HepG2 (cell line): ENCODE measurements at regions not wholly inside any gene's neighbourhood (a gene's known extent, or its start where the extent isn't known, plus 50 kb on each side); places are given as distances from the start of the nearest gene placed in this dataset.

ENCODE experiments used
- ATF1 ChIP-seq: IDR thresholded peaks from 2 replicates; pipeline ENCODE4 v1.6.1; 2016; ENCODE audit warnings: mild to moderate bottlenecking, control low read depth
- MATR3 ChIP-seq: sonication (generic); formaldehyde crosslinking; IDR thresholded peaks from 2 replicates; pipeline ENCODE4 v1.4.0; 2020; ENCODE audit warnings: missing genetic modification reagents
- MTA3 ChIP-seq: sonication (generic); formaldehyde crosslinking; IDR thresholded peaks from 2 replicates; pipeline ENCODE4 v1.4.0; 2020; ENCODE audit warnings: missing genetic modification reagents
- RFX5 ChIP-seq: IDR thresholded peaks from 2 replicates; pipeline ENCODE4 v1.6.1; 2011; ENCODE audit warnings: low read depth, low read length, improper control_type of control experiment
- SP140L ChIP-seq: sonication (generic); formaldehyde crosslinking; IDR thresholded peaks from 2 replicates; pipeline ENCODE4 v1.4.0; 2020; ENCODE audit warnings: missing genetic modification reagents, borderline replicate concordance
- ZNF512 ChIP-seq: sonication (generic); formaldehyde crosslinking; IDR thresholded peaks from 2 replicates; pipeline ENCODE4 v1.4.0; 2020; ENCODE audit warnings: mild to moderate bottlenecking, missing genetic modification reagents
- TF ChIP-seq, protein P1 (sequence below): sonication (generic); formaldehyde crosslinking; IDR thresholded peaks from 2 replicates; pipeline ENCODE4 v1.8.0; 2022; ENCODE audit warnings: missing genetic modification reagents, mild to moderate bottlenecking, borderline replicate concordance
- TF ChIP-seq, protein P2 (sequence below): sonication (generic); formaldehyde crosslinking; IDR thresholded peaks from 2 replicates; pipeline ENCODE4 v1.4.0; 2020; ENCODE audit warnings: missing genetic modification reagents

DNA sequence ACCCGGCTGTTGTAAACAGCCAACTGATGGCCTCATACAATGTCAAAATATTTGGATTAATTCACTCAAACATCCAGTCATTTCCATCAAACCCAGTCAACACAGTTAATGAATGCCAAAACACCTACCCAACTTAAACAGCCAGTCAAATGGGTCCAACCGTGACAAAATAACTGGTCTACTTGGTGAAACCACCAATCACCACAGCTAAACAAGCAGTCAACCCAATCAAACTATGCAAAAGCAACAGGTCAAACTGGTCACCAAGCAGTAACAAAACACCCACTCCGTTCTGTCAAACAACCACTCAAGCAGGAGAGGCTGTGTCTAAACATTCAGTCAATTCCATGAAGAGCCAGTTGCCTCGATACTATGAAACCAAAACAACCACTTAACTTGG, 119.2 kb downstream of the FOXD2 start (continued):
- TF ChIP-seq ZNF512 (CRISPR knock-in tag) = no peak
- TF ChIP-seq, protein P1, sequence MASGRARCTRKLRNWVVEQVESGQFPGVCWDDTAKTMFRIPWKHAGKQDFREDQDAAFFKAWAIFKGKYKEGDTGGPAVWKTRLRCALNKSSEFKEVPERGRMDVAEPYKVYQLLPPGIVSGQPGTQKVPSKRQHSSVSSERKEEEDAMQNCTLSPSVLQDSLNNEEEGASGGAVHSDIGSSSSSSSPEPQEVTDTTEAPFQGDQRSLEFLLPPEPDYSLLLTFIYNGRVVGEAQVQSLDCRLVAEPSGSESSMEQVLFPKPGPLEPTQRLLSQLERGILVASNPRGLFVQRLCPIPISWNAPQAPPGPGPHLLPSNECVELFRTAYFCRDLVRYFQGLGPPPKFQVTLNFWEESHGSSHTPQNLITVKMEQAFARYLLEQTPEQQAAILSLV (CRISPR knock-in tag) = no peak
- no peak for TF ChIP-seq SP140L
- no peak for TF ChIP-seq RFX5
- TF ChIP-seq, protein P2, sequence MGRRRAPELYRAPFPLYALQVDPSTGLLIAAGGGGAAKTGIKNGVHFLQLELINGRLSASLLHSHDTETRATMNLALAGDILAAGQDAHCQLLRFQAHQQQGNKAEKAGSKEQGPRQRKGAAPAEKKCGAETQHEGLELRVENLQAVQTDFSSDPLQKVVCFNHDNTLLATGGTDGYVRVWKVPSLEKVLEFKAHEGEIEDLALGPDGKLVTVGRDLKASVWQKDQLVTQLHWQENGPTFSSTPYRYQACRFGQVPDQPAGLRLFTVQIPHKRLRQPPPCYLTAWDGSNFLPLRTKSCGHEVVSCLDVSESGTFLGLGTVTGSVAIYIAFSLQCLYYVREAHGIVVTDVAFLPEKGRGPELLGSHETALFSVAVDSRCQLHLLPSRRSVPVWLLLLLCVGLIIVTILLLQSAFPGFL (CRISPR knock-in tag) = no peak
- TF ChIP-seq MATR3 (CRISPR knock-in tag) = no peak
- no peak for TF ChIP-seq MTA3 (CRISPR knock-in tag)
- no peak for TF ChIP-seq ATF1
